ENCODE measurements at regions not wholly inside any gene's neighbourhood (a gene's known extent, or its start where the extent isn't known, plus 50 kb on each side); places are given as distances from the start of the nearest gene placed in this dataset.

- no peak for DNase-seq
Observed at GRCh38 chr2:121082191-121082590, 202.8 kb downstream of the TFCP2L1 start.

GRCh38 chr2:121084130-121084680, 200.8 kb downstream of the TFCP2L1 start:
- DNase-seq, result no peak

GRCh38 chr2:121085801-121086200, 199.2 kb downstream of the TFCP2L1 start:
- DNase-seq, result no peak

GRCh38 chr2:121086450-121086849, 198.6 kb downstream of the TFCP2L1 start:
- no peak for DNase-seq

- DNase-seq, result no peak
Observed at GRCh38 chr2:121087117-121087516, 197.9 kb downstream of the TFCP2L1 start.

GRCh38 chr2:121088251-121089165, 196.5 kb downstream of the TFCP2L1 start:
- DNase-seq, result no peak

GRCh38 chr2:121089166-121089510, 195.9 kb downstream of the TFCP2L1 start:
- no peak for DNase-seq

GRCh38 chr2:121090088-121090715, 194.8 kb downstream of the TFCP2L1 start:
- no peak for DNase-seq

- DNase-seq, result no peak
Observed at GRCh38 chr2:121092095-121092494, 192.9 kb downstream of the TFCP2L1 start.

GRCh38 chr2:121093692-121094091, 191.3 kb downstream of the TFCP2L1 start:
- DNase-seq, result no peak

GRCh38 chr2:121094101-121094500, 190.9 kb downstream of the TFCP2L1 start:
- peak; percentile 17 for DNase-seq

GRCh38 chr2:121094845-121095244, 190.2 kb downstream of the TFCP2L1 start:
- no peak for DNase-seq

GRCh38 chr2:121095257-121096080, 189.5 kb downstream of the TFCP2L1 start:
- no peak for DNase-seq

- no peak for DNase-seq
Observed at GRCh38 chr2:121096611-121097010, 188.4 kb downstream of the TFCP2L1 start.

- DNase-seq, result no peak
Observed at GRCh38 chr2:121098556-121098955, 186.4 kb downstream of the TFCP2L1 start.

GRCh38 chr2:121099329-121100290, 185.4 kb downstream of the TFCP2L1 start:
- peak; percentile 28 for DNase-seq

GRCh38 chr2:121101093-121101715, 183.8 kb downstream of the TFCP2L1 start:
- DNase-seq, result no peak

GRCh38 chr2:121102941-121103340, 182.1 kb downstream of the TFCP2L1 start:
- no peak for DNase-seq

GRCh38 chr2:121103960-121104359, 181.0 kb downstream of the TFCP2L1 start:
- DNase-seq, result no peak

GRCh38 chr2:121104721-121105141, 180.3 kb downstream of the TFCP2L1 start:
- no peak for DNase-seq

- no peak for DNase-seq
Observed at GRCh38 chr2:121110924-121111323, 174.1 kb downstream of the TFCP2L1 start.

All from HCEC 1CT (cell line).